Tibial nerve (tissue), 4 donors: ENCODE measurements at regions not wholly inside any gene's neighbourhood (a gene's known extent, or its start where the extent isn't known, plus 50 kb on each side); places are given as distances from the start of the nearest gene placed in this dataset.

ENCODE experiments used
- EP300 ChIP-seq, 2 donors: sonication (generic); formaldehyde crosslinking; IDR thresholded peaks; one replicate each; pipeline ENCODE4 v1.6.1; 2017; ENCODE audit warnings: antibody characterized with exemption in 2 of 2, mild to moderate bottlenecking in 1 of 2
- TF ChIP-seq, protein P1 (sequence below), 5 experiments: fragments of 200-600 bp in 3 of 5; fragments of 450-650 bp in 2 of 5; sonication (generic) in 3 of 5; IDR thresholded peaks; one replicate each; pipeline ENCODE4 v1.5.1; 2016 to 2019; ENCODE audit warnings: antibody characterized with exemption in 5 of 5, mild to moderate bottlenecking in 3 of 5, moderate library complexity in 2 of 5

DNA sequence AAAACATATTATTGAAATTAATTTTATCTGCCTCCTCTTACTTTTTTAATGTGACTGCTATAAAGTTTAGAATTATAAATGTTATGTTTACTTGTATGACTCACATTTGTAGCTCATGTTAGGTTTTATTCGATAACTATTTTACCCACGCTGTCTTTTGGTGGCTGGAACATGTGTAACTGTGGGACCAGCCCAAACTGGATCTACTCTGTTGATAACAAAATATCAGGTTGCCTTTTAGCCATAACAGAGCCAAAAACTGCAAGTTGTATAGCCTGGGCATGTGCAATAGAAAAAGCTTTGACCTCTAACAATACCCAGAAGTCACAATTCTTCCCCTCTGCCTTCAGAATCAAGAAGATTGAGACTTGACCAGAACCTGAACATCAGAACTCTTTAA is 356.5 kb downstream of the PRELID2 start:
- TF ChIP-seq, protein P1, sequence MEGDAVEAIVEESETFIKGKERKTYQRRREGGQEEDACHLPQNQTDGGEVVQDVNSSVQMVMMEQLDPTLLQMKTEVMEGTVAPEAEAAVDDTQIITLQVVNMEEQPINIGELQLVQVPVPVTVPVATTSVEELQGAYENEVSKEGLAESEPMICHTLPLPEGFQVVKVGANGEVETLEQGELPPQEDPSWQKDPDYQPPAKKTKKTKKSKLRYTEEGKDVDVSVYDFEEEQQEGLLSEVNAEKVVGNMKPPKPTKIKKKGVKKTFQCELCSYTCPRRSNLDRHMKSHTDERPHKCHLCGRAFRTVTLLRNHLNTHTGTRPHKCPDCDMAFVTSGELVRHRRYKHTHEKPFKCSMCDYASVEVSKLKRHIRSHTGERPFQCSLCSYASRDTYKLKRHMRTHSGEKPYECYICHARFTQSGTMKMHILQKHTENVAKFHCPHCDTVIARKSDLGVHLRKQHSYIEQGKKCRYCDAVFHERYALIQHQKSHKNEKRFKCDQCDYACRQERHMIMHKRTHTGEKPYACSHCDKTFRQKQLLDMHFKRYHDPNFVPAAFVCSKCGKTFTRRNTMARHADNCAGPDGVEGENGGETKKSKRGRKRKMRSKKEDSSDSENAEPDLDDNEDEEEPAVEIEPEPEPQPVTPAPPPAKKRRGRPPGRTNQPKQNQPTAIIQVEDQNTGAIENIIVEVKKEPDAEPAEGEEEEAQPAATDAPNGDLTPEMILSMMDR (IDR thresholded peaks at IDR 0.05): no peak
- no peak for TF ChIP-seq EP300 (IDR thresholded peaks at IDR 0.05)
